ENCODE measurements at regions not wholly inside any gene's neighbourhood (a gene's known extent, or its start where the extent isn't known, plus 50 kb on each side); places are given as distances from the start of the nearest gene placed in this dataset.
A peak's percentile ranks its signal among the peaks of the same experiment; 100 is the strongest.

GRCh38 chr5:17383526-17383925, 114.5 kb upstream of the TAF11L2 start:
- H3K27ac Mint-ChIP-seq: no peak overlapping the region
- H3K4me1 Mint-ChIP-seq: peaks cover 6% of the 10 kb centered on the region; the same call in 2 of the 3 replicates
- ATAC-seq: no peak
- no peak overlapping the region for H3K4me3 Mint-ChIP-seq
- Histone ChIP-seq H4K20me1 (replicated peaks; ENCODE audit: insufficient read depth) (no peaks in the 10 kb centered on the region), H3K36me3 (ENCODE audit: insufficient read depth) (no peaks in the 10 kb centered on the region), H3K9me2 (ENCODE audit: insufficient read depth) (no peaks in the 10 kb centered on the region), H3K27me3 (ENCODE audit: insufficient read depth) (no peaks in the 10 kb centered on the region), H3K4me3 (no peak overlapping the region), H3K4me1 (ENCODE audit: insufficient read depth) (no peaks in the 10 kb centered on the region), H2AFZ (peak overlapping the region; percentile 54; the same call in 1 of the 2 replicates), H3K79me2 (replicated peaks; ENCODE audit: insufficient read depth) (no peaks in the 10 kb centered on the region), H3F3A (replicated peaks; ENCODE audit: low read depth) (no peaks in the 10 kb centered on the region), H3K4me2 (no peak overlapping the region), H3K27ac (ENCODE audit: low read depth) (no peak overlapping the region)
- no peak for DNase-seq (ENCODE audit: low spot score)
- peaks cover 2% of the 10 kb centered on the region for H3K27me3 Mint-ChIP-seq (ENCODE audit: insufficient read depth, low read depth, poor library complexity)
- H3K9me3 Mint-ChIP-seq: no peaks in the 10 kb centered on the region
- no peaks in the 10 kb centered on the region for H3K36me3 Mint-ChIP-seq (ENCODE audit: low read depth)
- TF ChIP-seq ZNF462 (CRISPR knock-in tag; IDR thresholded peaks at IDR 0.05) (no peak), NANOG (IDR thresholded peaks at IDR 0.05; ENCODE audit: borderline replicate concordance) (no peak), EZH2 (IDR thresholded peaks at IDR 0.05; ENCODE audit: low read depth, unreplicated experiment) (no peak), JUNB (IDR thresholded peaks at IDR 0.05; ENCODE audit: unreplicated experiment) (no peak), ZNF331 (CRISPR knock-in tag; IDR thresholded peaks at IDR 0.05; ENCODE audit: low read depth) (no peak), EZH2phosphoT487 (IDR thresholded peaks at IDR 0.05; ENCODE audit: unreplicated experiment) (no peak), STAT1 (IDR thresholded peaks at IDR 0.05; ENCODE audit: unreplicated experiment) (no peak), ZNF114 (CRISPR knock-in tag; IDR thresholded peaks at IDR 0.05) (no peak), REST (IDR thresholded peaks at IDR 0.05; ENCODE audit: unreplicated experiment) (no peak), ETS1 (IDR thresholded peaks at IDR 0.05) (no peak), POLR2AphosphoS5 (IDR thresholded peaks at IDR 0.05; ENCODE audit: low read depth) (no peak), CTCF (conservative IDR thresholded peaks at IDR 0.05; ENCODE audit: low read depth in 2 of 2) (no peak), CREB1 (CRISPR knock-in tag; IDR thresholded peaks at IDR 0.05; ENCODE audit: low read depth) (no peak)

Data from GM23338 (cell line).